DOHH2 (cell line): ENCODE measurements at regions not wholly inside any gene's neighbourhood (a gene's known extent, or its start where the extent isn't known, plus 50 kb on each side); places are given as distances from the start of the nearest gene placed in this dataset.

Experiments used
- CTCF ChIP-seq: fragments of 200-600 bp; sonication (generic); IDR thresholded peaks from one replicate; pipeline ENCODE4 v1.5.1; 2014; ENCODE audit warnings: antibody characterized with exemption, mild to moderate bottlenecking, low read depth, low read length; ENCODE audit not compliant: poor library complexity, severe bottlenecking
- EZH2phosphoT487 ChIP-seq: fragments of 200-600 bp; sonication (generic); IDR thresholded peaks from 2 replicates; pipeline ENCODE4 v1.6.1; 2017; ENCODE audit warnings: borderline replicate concordance, mild to moderate bottlenecking, antibody characterized with exemption, low read length, moderate library complexity, mixed read lengths

GRCh38 chr3:20529911-20530310 is 343.9 kb upstream of the SGO1 start:
- TF ChIP-seq CTCF (no peak), EZH2phosphoT487 (no peak)
